ENCODE measurements at regions not wholly inside any gene's neighbourhood (a gene's known extent, or its start where the extent isn't known, plus 50 kb on each side); places are given as distances from the start of the nearest gene placed in this dataset.
A peak's percentile ranks its signal among the peaks of the same experiment; 100 is the strongest.

DNA sequence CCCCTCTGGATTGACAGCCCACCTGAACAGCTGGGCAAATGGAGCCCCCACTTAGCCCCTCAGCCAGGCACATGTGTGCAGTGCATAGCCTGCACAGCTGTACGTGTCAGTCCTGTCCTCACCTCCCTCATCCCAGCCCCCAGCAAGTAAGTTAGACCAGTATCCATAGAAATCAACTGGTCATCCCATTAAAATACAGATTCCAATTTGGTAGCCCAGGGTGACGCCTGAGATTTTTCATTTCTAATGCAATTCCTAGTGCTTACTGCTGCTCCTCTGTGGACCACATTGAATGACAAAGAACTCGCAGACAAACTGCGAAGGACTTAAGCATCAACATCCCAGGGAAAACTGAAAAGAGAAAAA is 99.0 kb upstream of the GJB5 start:
- DNase-seq (ENCODE audit: low read depth), result no peak

DNA sequence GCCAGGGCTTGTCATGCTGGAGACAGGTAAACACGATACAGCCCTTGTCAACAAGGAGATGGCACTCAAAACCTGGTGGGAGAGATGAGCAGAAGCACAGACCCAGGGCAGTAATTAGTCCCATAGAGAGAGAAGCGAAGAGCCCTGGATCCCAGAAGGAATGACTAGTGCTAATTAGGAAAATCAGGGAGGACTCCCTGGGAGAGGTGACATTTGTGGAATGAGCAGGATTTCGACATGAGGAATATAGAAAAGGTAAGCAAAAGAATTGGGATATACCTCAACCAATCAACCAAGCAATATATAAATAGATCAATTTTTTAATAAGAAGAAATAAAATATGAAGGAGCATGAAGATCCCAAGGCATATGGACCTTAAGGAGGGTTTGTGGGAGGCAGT is 98.5 kb upstream of the GJB5 start:
- DNase-seq (ENCODE audit: low read depth), result no peak

DNA sequence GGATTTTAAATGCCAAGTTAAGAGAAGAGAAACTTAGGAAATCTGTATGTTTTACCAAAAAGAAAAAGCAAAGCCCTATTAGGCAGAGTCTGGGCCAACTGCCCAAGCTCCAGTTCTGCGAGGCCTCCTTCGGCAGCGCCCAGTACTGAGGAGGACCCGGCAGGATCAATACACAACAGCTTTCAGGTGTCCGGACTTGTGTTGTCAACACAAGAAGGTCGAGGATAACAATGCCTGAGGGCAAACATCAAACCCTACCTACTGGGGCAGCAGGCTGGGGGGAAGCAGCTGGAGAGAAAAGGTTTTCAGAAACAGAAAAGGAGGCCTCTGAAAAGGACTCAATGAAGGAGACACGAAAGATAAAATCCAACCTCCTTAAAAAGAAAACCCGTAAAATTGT is 98.1 kb upstream of the GJB5 start:
- no peak for DNase-seq (ENCODE audit: low read depth)

DNA sequence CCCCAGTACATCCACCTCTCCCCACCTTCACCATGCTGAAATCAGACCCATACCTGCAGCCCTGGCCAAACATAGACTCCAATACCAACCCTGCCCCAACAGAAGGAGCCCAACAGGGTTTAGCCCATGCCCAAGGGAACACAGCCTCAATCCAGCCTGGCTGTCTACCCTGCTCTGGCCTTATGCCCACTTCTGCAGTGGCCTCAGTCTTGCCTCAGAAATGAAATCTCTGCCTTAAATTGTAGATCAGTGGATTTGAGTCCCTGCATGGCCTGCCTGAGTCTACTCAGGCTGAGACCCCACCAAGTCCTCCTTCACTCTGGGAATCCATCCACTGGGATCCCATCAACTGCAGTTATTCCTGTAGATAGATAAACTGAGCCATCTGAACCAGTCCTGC is 97.6 kb upstream of the GJB5 start:
- DNase-seq (ENCODE audit: low read depth), result no peak

DNA sequence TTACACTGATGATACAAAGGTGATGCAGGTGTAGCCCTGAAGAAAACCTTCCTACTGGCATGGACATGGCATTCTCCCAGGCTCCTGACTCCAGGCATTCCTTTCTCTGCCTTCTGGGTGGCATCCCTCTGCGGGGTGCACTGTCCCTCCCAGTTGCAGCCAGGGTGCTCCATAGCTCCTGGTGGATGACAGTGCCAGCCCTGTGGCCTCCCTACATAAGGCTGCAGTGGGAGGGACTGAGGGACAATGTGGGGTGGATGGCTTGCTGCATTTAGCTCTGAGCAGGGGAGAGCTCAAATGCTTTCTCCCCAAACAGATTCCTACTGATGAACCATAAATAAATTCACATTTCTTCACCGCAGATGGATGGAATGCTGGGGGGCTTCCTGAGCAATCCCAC is 97.0 kb upstream of the GJB5 start:
- no peak for DNase-seq (ENCODE audit: low read depth)

DNA sequence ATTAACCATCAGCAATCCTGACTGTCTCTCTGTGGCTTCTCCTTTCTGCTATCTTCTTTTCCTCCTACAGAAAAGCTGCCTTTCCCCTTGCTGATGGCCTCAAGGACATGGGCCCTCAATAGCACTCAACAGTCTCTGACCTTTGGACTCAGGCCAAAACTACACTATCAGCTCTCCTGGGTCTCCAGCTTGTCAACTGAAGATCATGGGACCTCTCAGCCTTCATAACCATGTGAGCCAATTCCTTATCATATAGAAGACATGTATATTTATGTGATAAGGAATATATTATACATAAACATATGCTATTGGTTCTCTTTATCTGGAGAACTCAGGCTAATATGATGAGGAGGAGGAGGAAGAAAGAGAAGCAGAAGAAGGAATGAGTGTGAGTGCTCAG is 91.8 kb upstream of the GJB5 start:
- no peak for DNase-seq (ENCODE audit: low read depth)

DNA sequence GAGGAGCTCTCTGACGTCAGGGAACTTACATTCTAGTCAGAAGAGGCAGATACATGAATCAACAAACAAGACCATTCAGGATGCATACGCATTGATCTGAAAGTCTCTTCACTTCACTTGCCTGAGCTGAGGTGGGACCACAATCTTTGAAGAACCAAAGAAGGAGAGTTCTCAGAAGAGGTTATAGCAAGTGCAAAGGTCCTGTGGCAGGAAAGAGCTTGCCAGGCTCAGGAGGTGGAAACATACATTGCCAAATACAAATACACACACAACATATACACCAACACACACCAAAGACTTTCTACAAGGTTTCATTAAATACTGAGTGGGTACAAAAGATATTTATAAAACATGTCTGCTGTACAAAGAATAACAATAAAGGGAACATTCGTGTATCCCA is 86.8 kb upstream of the GJB5 start:
- DNase-seq (ENCODE audit: low read depth), result no peak

DNA sequence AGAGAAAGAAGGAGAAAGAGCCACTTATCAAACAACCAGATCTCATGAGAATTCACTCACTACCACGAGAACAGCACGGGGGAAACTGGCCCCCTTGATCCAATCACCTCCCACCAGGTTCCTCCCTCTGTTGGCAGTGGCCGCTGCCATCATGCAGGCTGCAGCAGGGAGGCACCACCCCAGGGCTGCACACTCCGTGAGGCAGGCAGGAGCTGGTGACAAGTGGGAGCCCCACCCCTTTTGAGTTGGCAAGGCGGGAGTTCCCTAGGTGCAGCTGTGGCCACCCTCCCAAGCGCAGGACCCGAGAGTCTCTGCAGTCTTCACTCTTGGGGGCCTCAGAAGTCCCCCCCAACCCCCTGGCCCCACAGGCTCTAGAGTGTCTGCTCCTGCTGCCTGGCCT is 83.9 kb upstream of the GJB5 start:
- no peak for DNase-seq (ENCODE audit: low read depth)

DNA sequence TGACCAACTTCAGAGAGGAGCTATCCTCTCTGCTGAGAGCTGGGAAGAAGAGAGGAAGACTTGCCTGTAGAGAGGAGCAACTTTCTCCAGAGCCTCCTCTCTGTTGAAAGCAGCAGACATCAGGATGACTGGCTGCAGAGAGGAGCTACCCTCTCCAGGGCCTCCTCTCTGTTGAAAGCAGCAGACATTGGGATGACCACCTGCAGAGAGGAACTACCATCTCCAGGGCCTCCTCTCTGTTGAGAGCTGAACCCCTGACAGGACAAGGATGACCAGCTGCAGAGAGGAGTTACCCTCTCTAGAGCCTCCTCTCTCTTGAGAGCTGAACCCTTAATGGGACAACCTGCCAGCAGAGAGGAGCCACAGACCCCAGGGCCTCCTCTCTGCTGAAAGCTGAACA is 83.0 kb upstream of the GJB5 start:
- DNase-seq (ENCODE audit: low read depth), result no peak

DNA sequence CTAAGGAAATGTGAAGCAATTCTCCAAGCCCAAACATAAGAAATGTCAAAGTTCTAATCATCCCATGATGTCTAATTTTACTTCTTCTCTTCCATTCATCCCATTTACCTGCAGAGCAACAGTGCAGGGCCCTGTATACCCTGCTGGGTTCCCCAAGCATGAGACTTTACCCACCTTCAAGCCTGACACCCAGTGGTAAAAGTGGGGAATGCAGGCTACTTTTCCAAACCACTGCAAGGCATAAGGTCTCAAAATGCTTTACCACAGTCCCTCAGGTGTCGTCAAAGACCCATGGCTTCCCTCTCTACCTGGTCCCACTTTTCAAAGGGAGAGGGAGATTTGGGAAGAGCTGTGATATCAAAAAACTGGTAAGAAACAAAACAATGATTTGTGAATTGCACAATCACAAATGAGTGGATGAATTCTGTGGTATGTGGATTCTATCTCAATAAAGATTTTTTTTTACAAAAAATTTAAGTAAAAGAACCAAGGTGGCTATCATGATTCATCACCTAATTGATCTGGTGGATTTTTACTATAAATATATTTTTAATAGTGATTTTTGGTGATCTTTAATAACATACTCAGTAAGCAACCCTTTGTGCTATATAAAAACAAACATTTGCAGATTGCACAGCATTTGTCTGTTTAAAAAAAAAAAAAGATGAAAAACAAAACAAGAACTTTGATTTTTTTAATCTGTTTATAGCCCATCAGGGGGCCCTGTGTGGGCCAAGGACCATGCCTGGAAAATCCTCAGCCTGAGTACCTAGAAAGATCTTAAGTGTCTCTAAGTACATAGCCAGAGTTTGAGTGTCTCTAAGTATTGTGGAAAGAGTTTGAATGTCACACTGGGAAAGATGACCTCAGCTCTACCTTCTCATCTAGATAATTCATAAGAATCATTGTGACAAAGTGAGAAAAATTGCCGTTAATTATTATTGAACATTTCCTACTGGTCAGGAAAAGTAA is 73.1 kb upstream of the GJB5 start:
- DNase-seq (ENCODE audit: low read depth), result peak; percentile 8

DNA sequence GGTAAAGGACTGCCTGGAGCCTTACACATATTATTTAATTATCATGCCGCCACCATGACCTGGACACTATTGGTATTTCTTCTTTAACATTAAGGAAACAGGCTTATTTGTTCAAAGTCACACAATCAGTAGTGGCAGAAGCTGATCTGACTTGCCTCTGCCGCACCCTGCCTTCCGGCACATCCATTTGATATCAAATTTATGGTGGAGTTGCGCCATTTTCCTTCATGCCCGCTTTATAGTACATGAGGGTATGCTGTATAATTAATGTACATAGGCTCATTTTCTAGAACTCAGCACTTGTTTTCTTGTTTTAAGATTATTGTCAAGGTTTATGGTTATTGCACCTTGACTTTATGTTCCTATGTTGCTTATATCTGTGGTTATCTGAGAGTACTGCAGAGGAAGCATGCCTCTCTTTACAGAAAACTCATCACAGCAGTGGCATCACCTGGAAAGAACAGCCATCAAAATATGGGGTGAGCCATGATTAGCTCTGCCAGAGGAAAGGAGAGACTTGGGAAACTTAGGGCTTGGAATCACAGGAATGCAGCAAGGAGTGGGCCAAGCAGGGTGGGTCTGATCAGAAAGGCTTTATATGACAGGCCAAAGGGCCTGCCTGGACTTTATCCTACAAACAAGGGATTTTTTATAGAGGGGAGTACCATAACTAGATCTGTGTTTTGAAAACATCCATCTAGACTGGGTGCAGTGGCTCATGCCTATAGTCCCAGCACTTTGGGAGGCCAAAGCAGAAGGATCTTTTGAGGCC is 72.2 kb upstream of the GJB5 start:
- DNase-seq (ENCODE audit: low read depth), result no peak

DNA sequence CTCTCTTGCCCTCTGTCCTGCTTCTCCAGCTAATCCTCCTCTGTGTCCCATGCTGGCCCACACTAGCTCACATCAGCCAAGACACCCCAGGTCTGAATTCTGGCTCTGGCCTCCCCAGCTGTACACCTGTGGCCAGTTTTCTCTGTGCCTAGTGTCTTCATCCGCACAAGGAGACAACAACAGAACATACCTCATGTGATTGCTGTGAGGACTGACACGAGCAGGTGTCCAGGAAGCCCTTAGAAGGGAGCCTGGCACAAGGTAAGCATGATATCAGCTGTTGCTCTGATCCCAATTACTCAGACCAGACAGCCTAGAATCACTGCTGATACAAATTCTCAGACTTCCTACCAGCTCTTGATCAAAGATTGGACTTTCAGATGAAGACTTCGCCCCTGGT is 71.2 kb upstream of the GJB5 start:
- no peak for DNase-seq (ENCODE audit: low read depth)

DNA sequence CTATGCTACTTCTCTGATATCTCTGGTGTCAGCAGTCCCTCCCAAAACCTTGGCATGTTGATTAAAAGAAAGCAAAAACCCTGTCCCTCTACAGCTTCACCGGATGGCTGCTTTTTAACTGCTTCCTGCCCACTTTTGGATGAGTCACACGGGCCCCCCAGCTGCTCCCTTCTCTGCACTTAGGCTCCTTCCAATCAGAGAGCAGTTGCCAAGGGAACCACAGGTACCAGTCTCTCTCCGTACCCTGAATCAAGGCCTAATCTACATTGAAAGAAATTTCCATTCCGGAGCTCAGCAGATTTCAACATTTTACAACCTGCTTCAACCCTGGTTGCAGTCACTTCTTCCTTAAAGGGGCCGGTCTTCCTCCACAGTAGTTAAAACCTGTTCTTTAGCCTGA is 70.6 kb upstream of the GJB5 start:
- DNase-seq (ENCODE audit: low read depth), result no peak

DNA sequence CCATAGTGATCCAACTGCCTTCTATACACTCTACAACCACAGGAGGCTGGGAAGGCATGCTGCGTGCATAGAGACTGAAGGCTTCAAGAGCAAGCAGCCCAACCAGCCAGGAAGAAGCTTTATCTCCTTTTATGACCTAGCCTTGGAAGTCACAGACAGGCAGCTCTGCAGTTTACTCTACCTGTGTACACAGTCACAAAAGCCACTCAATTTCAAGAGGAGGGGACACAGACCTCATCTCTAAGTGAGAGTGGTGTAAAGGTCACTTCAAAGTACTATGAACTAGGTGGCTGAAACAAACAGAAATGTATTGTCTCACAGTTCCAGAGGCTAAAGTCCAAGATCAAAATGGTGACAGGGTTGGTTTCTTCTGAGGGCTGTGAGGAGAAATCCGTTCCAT is 69.6 kb upstream of the GJB5 start:
- no peak for DNase-seq (ENCODE audit: low read depth)

DNA sequence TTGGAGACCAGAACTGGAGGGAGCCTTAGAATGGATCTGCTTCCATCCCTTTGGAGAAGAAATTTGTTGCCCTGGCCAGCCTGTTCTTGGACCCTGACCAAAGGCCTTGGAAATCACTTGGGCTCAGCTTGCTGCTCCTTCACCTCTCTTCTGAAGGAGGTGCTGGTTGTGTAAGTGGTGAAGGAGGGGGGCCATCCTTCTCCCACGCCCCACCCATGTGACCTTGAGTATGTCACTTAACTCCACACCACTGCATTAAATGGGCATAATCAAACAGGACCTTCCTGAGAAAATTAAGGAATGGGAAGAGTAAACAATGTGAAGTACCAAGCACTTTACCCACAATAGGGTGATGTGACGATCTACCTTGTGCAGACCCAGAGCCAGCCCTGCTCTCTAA is 68.3 kb upstream of the GJB5 start:
- DNase-seq (ENCODE audit: low read depth), result no peak

DNA sequence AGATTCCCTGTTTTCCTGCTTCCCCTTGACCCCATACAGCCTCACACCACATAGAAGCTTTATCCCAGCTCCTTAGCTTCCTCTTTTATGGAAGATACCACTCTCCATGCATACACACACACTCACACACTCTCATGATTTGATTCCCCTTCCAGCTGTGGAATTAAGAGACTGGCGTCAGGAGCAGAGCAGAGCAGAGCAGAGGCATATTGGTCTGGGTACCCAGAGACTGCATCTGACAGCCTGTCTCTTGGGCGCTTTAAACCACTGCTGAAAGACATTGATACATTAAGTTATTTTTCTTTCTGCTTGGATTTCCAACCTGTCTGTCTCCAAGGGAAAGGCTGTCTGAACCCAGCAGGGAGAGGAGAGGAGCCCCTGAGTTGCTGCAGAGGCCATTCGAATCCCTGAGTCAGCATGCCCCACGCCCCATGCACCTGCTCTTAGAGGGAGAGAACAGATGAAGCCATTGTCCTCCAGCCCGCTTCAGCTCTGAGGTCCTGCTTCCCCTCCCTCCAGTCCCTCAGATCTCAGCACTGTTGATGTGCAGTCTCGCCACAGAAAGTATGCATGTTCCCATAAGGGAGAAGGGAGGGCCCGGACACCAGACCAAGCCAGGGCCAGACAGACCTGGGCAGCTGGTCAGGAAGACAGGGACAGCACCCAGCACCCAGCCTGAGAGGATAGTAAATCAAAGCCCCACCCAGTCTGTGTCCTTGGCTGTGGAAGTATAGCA is 66.7 kb upstream of the GJB5 start:
- DNase-seq (ENCODE audit: low read depth), result no peak

DNA sequence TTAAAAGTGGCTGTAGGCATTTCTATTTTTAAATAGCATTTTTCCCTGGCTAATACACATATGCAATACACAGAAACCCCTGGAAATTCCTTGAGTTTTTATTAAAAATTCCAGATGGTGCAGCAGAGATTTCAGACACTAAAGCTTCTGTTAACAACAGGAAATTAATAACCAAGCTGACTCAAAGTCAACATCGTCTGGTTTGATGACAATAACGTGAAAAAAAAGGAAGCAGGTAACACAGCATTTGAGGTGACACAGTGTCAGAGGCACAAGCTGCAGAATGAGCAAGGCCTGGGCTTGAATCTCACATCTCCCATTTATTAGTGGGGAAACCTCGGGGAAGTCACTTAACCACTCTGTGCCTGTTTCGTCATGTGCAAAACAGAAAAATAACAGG is 64.6 kb upstream of the GJB5 start:
- DNase-seq (ENCODE audit: low read depth), result no peak

DNA sequence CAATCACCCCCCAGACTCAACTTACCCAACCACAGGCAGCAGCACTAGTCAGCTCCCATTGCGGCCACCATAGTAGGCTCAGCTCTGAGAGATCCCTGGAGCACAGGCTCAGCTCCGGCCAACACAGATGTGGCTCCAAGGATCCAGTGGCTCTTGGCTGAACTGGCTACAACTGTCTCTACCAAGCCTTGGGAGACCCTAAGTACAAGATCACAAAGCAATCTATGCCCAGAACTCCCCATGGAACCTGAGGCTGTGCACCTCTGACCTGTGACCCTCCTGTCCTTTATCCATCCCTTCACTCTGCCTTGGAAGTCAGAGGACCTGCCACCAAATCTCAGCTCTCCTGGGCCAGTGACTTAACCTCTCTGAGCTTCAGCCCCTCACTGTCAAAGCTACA is 61.8 kb upstream of the GJB5 start:
- no peak for DNase-seq (ENCODE audit: low read depth)

DNA sequence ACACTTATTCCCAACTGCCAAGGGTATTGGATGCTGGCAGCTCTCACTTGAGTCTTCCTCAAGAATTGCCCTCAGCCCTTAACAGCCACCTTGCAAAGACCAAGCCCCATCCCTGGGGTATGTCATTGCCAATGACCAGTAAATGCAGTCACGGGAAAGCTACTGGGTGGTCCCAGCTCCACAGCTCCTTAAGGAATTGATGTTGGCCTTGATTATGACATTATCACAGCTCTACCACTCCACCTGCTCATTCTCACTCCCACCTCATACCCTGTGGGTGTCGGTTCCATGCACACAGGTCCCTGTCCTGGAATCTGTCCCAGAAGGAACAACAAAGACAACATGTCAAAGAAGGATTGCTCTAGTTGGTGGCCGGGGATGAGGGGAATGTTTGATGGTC is 60.5 kb upstream of the GJB5 start:
- DNase-seq (ENCODE audit: low read depth), result no peak

DNA sequence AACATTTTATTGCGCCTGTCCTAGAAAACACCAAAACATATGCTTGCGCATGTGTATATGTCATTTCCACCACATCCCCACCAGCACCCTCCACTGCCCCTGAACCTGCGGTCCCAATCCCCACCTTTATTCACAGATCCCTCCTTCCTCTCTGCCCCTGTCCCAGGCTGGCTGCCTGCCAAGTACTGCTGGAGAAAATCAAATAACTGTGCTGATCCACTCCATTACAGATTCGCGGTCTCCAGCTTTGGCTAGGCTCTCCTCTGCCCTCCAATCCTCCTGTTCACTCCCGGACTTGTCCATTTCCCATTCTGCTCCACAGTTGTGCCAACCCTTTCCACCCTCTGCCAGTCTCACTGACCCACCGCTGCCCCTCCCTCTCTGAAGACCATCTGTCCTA is 59.3 kb upstream of the GJB5 start:
- DNase-seq (ENCODE audit: low read depth), result no peak

DNA sequence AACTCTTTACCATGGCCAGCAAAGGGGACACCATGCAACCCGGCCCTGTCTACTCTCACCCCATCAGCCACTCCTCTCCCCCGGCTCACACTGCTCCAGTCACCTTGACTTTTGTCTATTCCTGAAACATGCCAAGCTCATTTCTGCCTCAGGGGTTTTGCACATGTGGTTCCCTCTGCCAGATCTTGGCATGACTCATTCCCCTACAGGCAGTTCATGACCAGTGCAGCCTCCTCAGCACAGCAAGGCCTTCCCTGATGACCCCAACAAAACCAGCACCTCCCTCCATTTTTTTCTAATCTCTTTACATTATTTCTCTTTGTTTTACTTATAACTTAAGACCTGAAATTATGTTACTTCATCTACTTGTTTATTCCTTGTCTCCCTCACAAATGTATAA is 58.6 kb upstream of the GJB5 start:
- no peak for DNase-seq (ENCODE audit: low read depth)

DNA sequence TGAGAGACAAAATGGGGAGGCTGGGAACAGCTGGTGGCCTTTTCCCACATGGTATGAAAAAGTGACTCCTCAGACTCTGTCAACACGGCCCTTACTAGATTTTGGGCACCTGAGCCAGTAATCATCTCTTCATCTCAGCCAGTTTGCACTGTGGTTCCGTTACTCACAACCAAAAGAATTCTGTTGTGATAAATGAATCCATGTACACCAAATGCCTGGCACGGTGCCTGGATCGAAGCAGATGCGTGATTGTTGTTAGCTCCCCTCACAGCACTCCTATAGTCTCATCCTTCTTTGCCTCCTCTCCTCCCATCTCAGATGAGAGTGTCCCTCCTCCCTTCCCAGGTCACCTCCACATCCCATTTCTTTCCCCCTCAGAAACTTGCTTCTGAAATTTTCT is 57.9 kb upstream of the GJB5 start:
- DNase-seq (ENCODE audit: low read depth), result no peak

DNA sequence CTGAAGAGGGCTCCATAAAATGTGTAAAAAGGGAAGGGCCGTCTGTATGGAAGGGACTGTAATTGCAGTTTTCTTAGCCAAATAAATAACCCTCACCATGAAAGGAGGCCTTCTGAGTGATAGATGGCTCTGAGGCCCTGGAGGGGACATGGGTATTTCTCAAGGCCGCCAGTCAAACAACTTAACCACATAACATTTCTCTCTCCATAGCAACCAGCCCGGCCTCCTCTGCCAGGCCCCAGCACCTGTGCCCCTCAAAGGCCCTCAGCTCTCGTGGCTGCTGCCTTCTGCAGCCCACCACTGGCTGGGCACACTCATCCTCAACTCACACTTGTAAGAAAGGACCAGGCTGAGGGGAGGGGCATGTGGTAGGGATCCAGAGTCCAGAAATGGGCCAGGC is 57.0 kb upstream of the GJB5 start:
- DNase-seq (ENCODE audit: low read depth), result no peak
